IMR-90 (cell line): ENCODE measurements at regions not wholly inside any gene's neighbourhood (a gene's known extent, or its start where the extent isn't known, plus 50 kb on each side); places are given as distances from the start of the nearest gene placed in this dataset.

ENCODE experiments used
- ATAC-seq: fragments of 200-7000 bp; cut with Tn5 transposase; 2 replicates; pipeline ENCODE4 v1.9.1; 2020; ENCODE audit warnings: low read depth, mild to moderate bottlenecking, moderate library complexity
- BruUV-seq: library from RNA; stranded (reverse); fragments of 400-500 nt; replicated peaks from 2 replicates; lab custom pipeline; 2021; lab: Mats Ljungman, UMichigan
- CTCF ChIA-PET: fragments of 300-600 bp; formaldehyde crosslinking; extraction: SDS; loops from one replicate; lab custom pipeline; 2021; ENCODE audit warnings: antibody characterized with exemption; lab: Yijun Ruan, JAX
- POLR2A ChIA-PET: fragments of 300-600 bp; sonication (Branson Sonifier 250); formaldehyde crosslinking; loops from one replicate; lab custom pipeline; 2022; ENCODE audit warnings: antibody characterized with exemption; ENCODE audit not compliant: unreplicated experiment; lab: Charles Lee
- DNase-seq: peaks from one replicate; pipeline ENCODE4 v3.0.0; 2013
- H2AFZ ChIP-seq: replicated peaks from 2 replicates; pipeline ENCODE3; 2013; ENCODE audit warnings: low read length, mild to moderate bottlenecking; ENCODE audit not compliant: poor library complexity
- H2AK5ac ChIP-seq: 2 replicates; pipeline ENCODE4 v1.6.1; 2013; ENCODE audit warnings: low read depth, low read length, inconsistent platforms
- H2AK9ac ChIP-seq: replicated peaks from 2 replicates; pipeline ENCODE3; 2013; ENCODE audit warnings: mild to moderate bottlenecking, low read depth, low read length, moderate library complexity; ENCODE audit not compliant: poor library complexity
- H2BK120ac ChIP-seq: 2 replicates; pipeline ENCODE4 v1.6.1; 2013; ENCODE audit warnings: low read depth, low read length, inconsistent platforms
- H2BK15ac ChIP-seq: 3 replicates; pipeline ENCODE4 v1.6.1; 2013; ENCODE audit warnings: low read depth, low read length, inconsistent platforms
- H2BK20ac ChIP-seq: 2 replicates; pipeline ENCODE4 v1.6.1; 2013; ENCODE audit warnings: low read depth, mild to moderate bottlenecking, inconsistent platforms, low read length, moderate library complexity
- H2BK5ac ChIP-seq: 2 replicates; pipeline ENCODE4 v1.6.1; 2013; ENCODE audit warnings: mild to moderate bottlenecking, low read depth, low read length, inconsistent platforms; ENCODE audit not compliant: poor library complexity, severe bottlenecking
- H3K14ac ChIP-seq: replicated peaks from 2 replicates; pipeline ENCODE4 v1.6.1; 2013; ENCODE audit warnings: low read depth, low read length, inconsistent platforms
- H3K18ac ChIP-seq: 2 replicates; pipeline ENCODE4 v1.6.1; 2013; ENCODE audit warnings: low read depth, low read length, control low read depth
- H3K23ac ChIP-seq: 2 replicates; pipeline ENCODE4 v1.6.1; 2013; ENCODE audit warnings: low read depth, low read length, inconsistent platforms
- H3K27ac ChIP-seq: 2 replicates; pipeline ENCODE4 v1.5.1; 2013; ENCODE audit warnings: mild to moderate bottlenecking, control low read depth, low read length; ENCODE audit not compliant: insufficient read depth
- H3K27me3 ChIP-seq: 2 replicates; pipeline ENCODE4 v1.6.1; 2013; ENCODE audit warnings: low read length; ENCODE audit not compliant: control insufficient read depth, insufficient read depth
- H3K36me3 ChIP-seq: 2 replicates; pipeline ENCODE4 v1.6.1; 2013; ENCODE audit warnings: low read length, mixed read lengths; ENCODE audit not compliant: control insufficient read depth, insufficient read depth
- H3K4ac ChIP-seq: 2 replicates; pipeline ENCODE4 v1.6.1; 2013; ENCODE audit warnings: low read depth, low read length, inconsistent platforms
- H3K4me1 ChIP-seq: 2 replicates; pipeline ENCODE4 v1.6.1; 2013; ENCODE audit warnings: low read length, mixed read lengths; ENCODE audit not compliant: control insufficient read depth, insufficient read depth
- H3K4me2 ChIP-seq: 2 replicates; pipeline ENCODE4 v1.6.1; 2013; ENCODE audit warnings: low read depth, mild to moderate bottlenecking, control low read depth, low read length, moderate library complexity
- H3K4me3 ChIP-seq: 2 replicates; pipeline ENCODE4 v1.5.1; 2013; ENCODE audit warnings: low read depth, mild to moderate bottlenecking, control low read depth, low read length, moderate library complexity; ENCODE audit not compliant: insufficient read depth
- H3K56ac ChIP-seq: 2 replicates; pipeline ENCODE4 v1.6.1; 2013; ENCODE audit warnings: low read length, inconsistent platforms; ENCODE audit not compliant: insufficient read depth; ENCODE audit errors: extremely low read depth
- H3K79me1 ChIP-seq, 2 experiments: 2 replicates each; pipeline ENCODE4 v1.6.1; 2013; ENCODE audit warnings: low read length in 2 of 2, inconsistent platforms in 1 of 2, low read depth in 1 of 2
- H3K9ac ChIP-seq: 2 replicates; pipeline ENCODE4 v1.6.1; 2013; ENCODE audit warnings: low read depth, low read length, control low read depth
- H3K9me1 ChIP-seq: 2 replicates; pipeline ENCODE4 v1.6.1; 2013; ENCODE audit warnings: low read length, inconsistent platforms; ENCODE audit not compliant: insufficient read depth
- H3K9me3 ChIP-seq: 2 replicates; pipeline ENCODE4 v1.6.1; 2013; ENCODE audit warnings: low read length; ENCODE audit not compliant: control insufficient read depth, insufficient read depth
- H4K20me1 ChIP-seq: 2 replicates; pipeline ENCODE4 v1.6.1; 2013; ENCODE audit warnings: low read length, inconsistent platforms; ENCODE audit not compliant: insufficient read depth
- H4K5ac ChIP-seq: 2 replicates; pipeline ENCODE4 v1.6.1; 2013; ENCODE audit warnings: mild to moderate bottlenecking, low read depth, low read length, control low read depth
- H4K8ac ChIP-seq, 2 experiments: 2 replicates each; pipeline ENCODE4 v1.6.1; 2013; ENCODE audit warnings: low read depth in 2 of 2, low read length in 2 of 2, control low read depth in 1 of 2, inconsistent platforms in 1 of 2
- H4K91ac ChIP-seq: 2 replicates; pipeline ENCODE4 v1.6.1; 2013; ENCODE audit warnings: low read depth, low read length, inconsistent platforms; ENCODE audit not compliant: insufficient read depth
- BHLHE40 ChIP-seq: fragments of 150-350 bp; IDR thresholded peaks from 2 replicates; pipeline ENCODE4 v1.6.1; 2016; ENCODE audit warnings: mild to moderate bottlenecking, low read depth, low read length
- CEBPB ChIP-seq: IDR thresholded peaks from 2 replicates; pipeline ENCODE4 v1.6.1; 2012; ENCODE audit warnings: low read depth, low read length, improper control_type of control experiment
- CHD1 ChIP-seq: IDR thresholded peaks from 2 replicates; pipeline ENCODE4 v1.6.1; 2012; ENCODE audit warnings: low read depth, low read length, improper control_type of control experiment
- CTCF ChIP-seq: conservative IDR thresholded peaks from 2 replicates; pipeline ENCODE4 v1.5.1; 2012; ENCODE audit warnings: mild to moderate bottlenecking, low read depth, low read length, improper control_type of control experiment
- ELK1 ChIP-seq: fragments of 150-350 bp; IDR thresholded peaks from 2 replicates; pipeline ENCODE4 v1.6.1; 2016; ENCODE audit warnings: low read depth, mild to moderate bottlenecking, low read length, moderate library complexity, borderline replicate concordance
- FOS ChIP-seq: fragments of 150-350 bp; IDR thresholded peaks from 2 replicates; pipeline ENCODE4 v1.6.1; 2016; ENCODE audit warnings: low read depth, low read length
- MAFK ChIP-seq: IDR thresholded peaks from 2 replicates; pipeline ENCODE4 v1.6.1; 2012; ENCODE audit warnings: low read depth, low read length, improper control_type of control experiment
- MXI1 ChIP-seq: IDR thresholded peaks from 2 replicates; pipeline ENCODE4 v1.6.1; 2012; ENCODE audit warnings: low read depth, mild to moderate bottlenecking, low read length, moderate library complexity, borderline replicate concordance
- NFE2L2 ChIP-seq: fragments of 150-350 bp; IDR thresholded peaks from 2 replicates; pipeline ENCODE4 v1.6.1; 2016; ENCODE audit warnings: low read depth, mild to moderate bottlenecking, low read length
- POLR2A ChIP-seq: IDR thresholded peaks from 2 replicates; pipeline ENCODE4 v1.6.1; 2012; ENCODE audit warnings: mild to moderate bottlenecking, low read depth, low read length
- RAD21 ChIP-seq: IDR thresholded peaks from 2 replicates; pipeline ENCODE4 v1.6.1; 2012; ENCODE audit warnings: low read length, improper control_type of control experiment
- RCOR1 ChIP-seq: IDR thresholded peaks from 2 replicates; pipeline ENCODE4 v1.6.1; 2012; ENCODE audit warnings: mild to moderate bottlenecking, low read length, improper control_type of control experiment; ENCODE audit not compliant: insufficient replicate concordance
- RFX5 ChIP-seq: IDR thresholded peaks from 2 replicates; pipeline ENCODE4 v1.8.0; 2012; ENCODE audit warnings: low read depth, mild to moderate bottlenecking, low read length, moderate library complexity
- SMC3 ChIP-seq: fragments of 150-350 bp; IDR thresholded peaks from 2 replicates; pipeline ENCODE4 v1.6.1; 2016; ENCODE audit warnings: low read depth, mild to moderate bottlenecking, antibody characterized with exemption, low read length, moderate library complexity
- USF2 ChIP-seq: fragments of 150-350 bp; IDR thresholded peaks from 2 replicates; pipeline ENCODE4 v1.6.1; 2017; ENCODE audit warnings: mild to moderate bottlenecking, antibody characterized with exemption, low read length, low read depth
- dilution Hi-C: fragments of 300-500 bp; cut with HindIII; formaldehyde crosslinking; loops from one replicate; pipeline ENCODE4 v1.14.3; 2018; ENCODE audit warnings: low sequenced_read_pairs; ENCODE audit not compliant: unreplicated experiment
- in situ Hi-C: fragments of 300-500 bp; cut with MboI; formaldehyde crosslinking; loops from 3 replicates; pipeline ENCODE4 v1.14.3; 2019; ENCODE audit warnings: low sequenced_read_pairs, inconsistent platforms, mixed read lengths
- intact Hi-C: fragments of 100-400 bp; cut with micrococcal nuclease; formaldehyde crosslinking; loops from 2 replicates; pipeline ENCODE4 v1.10.0; 2022

- no peaks in the 10 kb centered on the region for H4K20me1 ChIP-seq
- in situ Hi-C loops: no loop called here
- no peak overlapping the region for H2AFZ ChIP-seq
- no peak overlapping the region for H3K4me2 ChIP-seq
- no peak overlapping the region for H3K18ac ChIP-seq
- TF ChIP-seq MAFK: no peak
- no peak for TF ChIP-seq SMC3
- no peak for TF ChIP-seq NFE2L2
- TF ChIP-seq POLR2A: no peak
- no peak for TF ChIP-seq RCOR1
- no peak for TF ChIP-seq FOS
- TF ChIP-seq CHD1: no peak
- TF ChIP-seq RAD21: no peak
- TF ChIP-seq ELK1: no peak
- TF ChIP-seq RFX5: no peak
- TF ChIP-seq USF2: no peak
- TF ChIP-seq CTCF: no peak
- TF ChIP-seq CEBPB: no peak
- no peak for TF ChIP-seq MXI1
- TF ChIP-seq BHLHE40: no peak
- dilution Hi-C loops: no loop called here
- H4K8ac ChIP-seq: no peak overlapping the region
- no TSS peak for BruUV-seq
- H3K56ac ChIP-seq: no peak overlapping the region
- no peak overlapping the region for H2BK5ac ChIP-seq
- H3K27me3 ChIP-seq: no peaks in the 10 kb centered on the region
- H3K27ac ChIP-seq: no peak overlapping the region
- no peak overlapping the region for H2BK15ac ChIP-seq
- no peak overlapping the region for H2BK20ac ChIP-seq
- no peaks in the 10 kb centered on the region for H3K4me1 ChIP-seq
- H2AK5ac ChIP-seq: no peak overlapping the region
- no peak overlapping the region for H3K9ac ChIP-seq
- no peaks in the 10 kb centered on the region for H3K79me1 ChIP-seq
- no peak overlapping the region for H3K14ac ChIP-seq
- no peak for ATAC-seq
- no peak overlapping the region for H3K4me3 ChIP-seq
- no peak overlapping the region for H3K23ac ChIP-seq
- CTCF ChIA-PET: no interaction called here
- intact Hi-C loops: no loop called here
- H3K9me3 ChIP-seq: peaks cover 7% of the 10 kb centered on the region
- no peak overlapping the region for H3K4ac ChIP-seq
- no peak overlapping the region for H4K91ac ChIP-seq
- H3K36me3 ChIP-seq: no peaks in the 10 kb centered on the region
- H3K9me1 ChIP-seq: no peaks in the 10 kb centered on the region
- POLR2A ChIA-PET: no interaction called here
- DNase-seq: no peak
- no peak overlapping the region for H2AK9ac ChIP-seq
- H4K5ac ChIP-seq: no peak overlapping the region
- no peak overlapping the region for H2BK120ac ChIP-seq
These were observed 305.5 kb upstream of the SEMA6A start for GRCh38 chr5:116880150-116880549.
